ENCODE measurements at regions not wholly inside any gene's neighbourhood (a gene's known extent, or its start where the extent isn't known, plus 50 kb on each side); places are given as distances from the start of the nearest gene placed in this dataset.

DNA sequence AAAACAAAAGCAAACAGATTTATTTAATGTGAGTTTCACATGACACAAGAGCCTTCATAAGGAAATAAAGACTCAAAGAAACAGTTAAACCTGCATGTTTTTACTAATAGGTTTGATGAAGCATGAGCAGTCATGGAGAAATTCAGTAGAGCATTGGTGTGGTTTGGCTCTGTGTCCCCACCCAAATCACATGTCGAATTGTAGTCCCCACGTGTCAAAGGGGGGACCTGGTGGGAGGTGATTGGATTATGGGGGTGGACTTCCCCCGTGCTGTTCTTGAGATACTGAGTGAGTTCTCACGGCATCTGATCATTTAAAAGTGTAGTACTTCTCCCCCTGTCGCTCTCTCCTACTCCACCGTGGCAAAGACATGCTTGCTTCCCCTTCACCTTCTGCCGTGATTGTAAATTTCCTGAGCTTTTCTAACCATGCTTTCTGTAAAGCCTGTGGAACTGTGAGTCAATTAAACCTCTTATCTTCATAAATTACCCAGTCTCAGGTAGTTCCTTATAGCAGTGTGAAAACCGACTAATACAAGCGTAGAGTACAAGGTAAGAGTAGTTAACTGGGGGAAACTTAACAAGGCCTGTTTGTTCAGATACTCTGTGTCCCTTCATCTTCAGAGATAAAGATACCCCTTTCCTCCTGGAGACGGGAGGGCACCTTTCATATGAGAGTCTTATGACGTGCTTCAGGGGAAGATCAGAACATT, 354.8 kb downstream of the SIPA1L2 start:
- Histone ChIP-seq H3K4me3 (no peak overlapping the region), H3K9me3 (no peaks in the 10 kb centered on the region), H3K36me3 (no peaks in the 10 kb centered on the region), H3K27me3 (no peaks in the 10 kb centered on the region), H3K27ac (no peak overlapping the region), H3K4me1 (peaks cover 0 to 8% (median 0%) of the 10 kb centered on the region in 9 donors)
- TF ChIP-seq, protein P1, sequence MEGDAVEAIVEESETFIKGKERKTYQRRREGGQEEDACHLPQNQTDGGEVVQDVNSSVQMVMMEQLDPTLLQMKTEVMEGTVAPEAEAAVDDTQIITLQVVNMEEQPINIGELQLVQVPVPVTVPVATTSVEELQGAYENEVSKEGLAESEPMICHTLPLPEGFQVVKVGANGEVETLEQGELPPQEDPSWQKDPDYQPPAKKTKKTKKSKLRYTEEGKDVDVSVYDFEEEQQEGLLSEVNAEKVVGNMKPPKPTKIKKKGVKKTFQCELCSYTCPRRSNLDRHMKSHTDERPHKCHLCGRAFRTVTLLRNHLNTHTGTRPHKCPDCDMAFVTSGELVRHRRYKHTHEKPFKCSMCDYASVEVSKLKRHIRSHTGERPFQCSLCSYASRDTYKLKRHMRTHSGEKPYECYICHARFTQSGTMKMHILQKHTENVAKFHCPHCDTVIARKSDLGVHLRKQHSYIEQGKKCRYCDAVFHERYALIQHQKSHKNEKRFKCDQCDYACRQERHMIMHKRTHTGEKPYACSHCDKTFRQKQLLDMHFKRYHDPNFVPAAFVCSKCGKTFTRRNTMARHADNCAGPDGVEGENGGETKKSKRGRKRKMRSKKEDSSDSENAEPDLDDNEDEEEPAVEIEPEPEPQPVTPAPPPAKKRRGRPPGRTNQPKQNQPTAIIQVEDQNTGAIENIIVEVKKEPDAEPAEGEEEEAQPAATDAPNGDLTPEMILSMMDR (IDR thresholded peaks at IDR 0.05), result no peak
- ATAC-seq (no peak), DNase-seq (no peak)
- intact Hi-C loops (cut with DNase I), result no loop called here
- WGBS, 2 donors, result 89 to 90% methylated on average over 11 of the region's 11 CpGs

DNA sequence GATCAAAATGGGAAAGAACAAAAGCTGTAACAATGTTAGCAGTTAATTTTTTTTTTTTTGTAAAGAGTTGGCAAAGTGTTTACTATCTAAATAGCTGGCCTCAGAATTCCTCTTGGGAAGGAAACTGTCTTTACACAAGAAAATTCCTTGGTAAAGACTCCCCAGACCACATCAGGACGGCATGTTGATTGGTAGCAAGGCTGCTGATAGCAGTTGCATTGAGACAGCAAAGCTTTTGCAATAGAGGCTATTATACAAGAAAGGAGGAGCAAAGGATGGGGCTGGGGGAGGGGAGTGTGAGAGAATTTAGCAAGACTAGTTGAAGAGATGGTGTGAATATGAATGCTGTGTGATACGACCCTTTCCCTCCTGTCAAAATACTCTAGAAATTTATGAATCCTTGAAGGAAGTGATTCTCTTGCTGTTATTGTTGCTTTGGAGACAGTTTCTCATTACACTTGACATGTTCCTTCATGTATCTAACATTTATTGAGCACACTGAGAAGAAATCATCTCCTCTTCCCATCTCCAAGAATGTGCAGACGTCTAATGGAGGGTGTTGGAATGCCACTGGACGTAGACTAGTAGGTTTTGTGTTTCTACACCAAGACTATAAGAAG, 355.6 kb downstream of the SIPA1L2 start:
- ATAC-seq (no peak), DNase-seq (no peak)
- Histone ChIP-seq H3K4me1 (peaks cover 0 to 8% (median 0%) of the 10 kb centered on the region in 9 donors), H3K9me3 (no peaks in the 10 kb centered on the region), H3K4me3 (no peak overlapping the region), H3K36me3 (no peaks in the 10 kb centered on the region), H3K27ac (no peak overlapping the region), H3K27me3 (no peaks in the 10 kb centered on the region)
- TF ChIP-seq, protein P1 (IDR thresholded peaks at IDR 0.05), result no peak
- intact Hi-C loops (cut with DNase I), result no loop called here
- 89 to 90% methylated on average over 4 of the region's 4 CpGs for WGBS, 2 donors

DNA sequence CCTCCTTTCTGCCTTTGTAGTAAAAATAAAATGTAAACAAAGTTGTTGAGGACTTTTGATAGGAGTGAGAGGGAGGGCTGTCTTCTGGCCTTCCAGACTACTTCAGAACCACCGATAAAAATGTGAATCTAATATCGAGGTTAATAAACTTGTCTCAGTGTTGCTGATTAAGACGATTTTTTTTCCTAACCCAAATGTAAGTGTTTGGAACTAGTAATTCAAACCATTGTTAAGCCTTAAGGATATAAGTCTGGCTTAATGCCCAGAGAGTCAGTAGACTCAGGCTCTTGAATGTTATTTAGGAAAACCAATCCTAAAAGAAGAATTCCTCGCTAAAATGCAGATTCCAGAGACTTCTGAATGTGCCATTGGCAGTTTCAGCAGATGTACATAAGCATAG, 356.9 kb downstream of the SIPA1L2 start:
- TF ChIP-seq, protein P1 (IDR thresholded peaks at IDR 0.05), result no peak
- intact Hi-C loops (cut with DNase I), result no loop called here
- ATAC-seq, result no peak
- WGBS, 2 donors, result 48 to 55% methylated on average over 4 of the region's 4 CpGs
- H3K27ac ChIP-seq, result no peak overlapping the region
- no peaks in the 10 kb centered on the region for H3K36me3 ChIP-seq
- no peaks in the 10 kb centered on the region for H3K9me3 ChIP-seq
- H3K4me3 ChIP-seq, result no peak overlapping the region
- DNase-seq, result no peak
- no peaks in the 10 kb centered on the region for H3K27me3 ChIP-seq
- H3K4me1 ChIP-seq, result peaks cover 0 to 8% (median 0%) of the 10 kb centered on the region in 9 donors

DNA sequence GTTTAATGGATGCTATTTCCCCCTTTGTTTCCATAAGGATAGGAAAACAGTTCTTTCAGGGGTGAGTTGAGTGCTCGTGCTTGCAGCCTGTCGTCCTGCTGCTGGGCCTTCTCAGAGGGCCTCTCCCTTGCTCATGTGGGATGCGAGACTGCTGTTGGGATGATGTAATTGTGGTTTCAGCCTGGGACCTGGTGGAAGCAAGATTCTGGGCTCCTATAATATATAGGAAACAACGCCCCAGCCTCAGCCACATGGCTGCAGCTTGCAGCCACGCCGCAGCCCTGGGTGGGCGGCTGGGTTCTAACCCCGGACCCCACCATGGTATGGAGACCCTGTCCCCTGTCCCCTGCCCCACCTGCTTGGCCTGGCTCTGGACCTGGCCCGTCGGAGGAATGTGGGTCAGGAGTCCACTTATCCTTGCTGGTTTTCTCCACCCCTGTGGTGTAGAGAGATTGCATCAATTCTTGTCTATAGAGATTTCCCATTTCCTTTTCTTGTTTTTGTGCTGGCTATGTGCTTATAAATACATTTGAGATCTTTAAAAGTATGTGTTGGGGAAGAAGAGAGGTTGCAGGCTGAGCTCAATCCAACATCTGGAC, 357.8 kb downstream of the SIPA1L2 start:
- TF ChIP-seq, protein P1 (IDR thresholded peaks at IDR 0.05), result no peak
- H3K4me1 ChIP-seq, result peaks cover 0 to 8% (median 0%) of the 10 kb centered on the region in 9 donors
- H3K27me3 ChIP-seq, result no peaks in the 10 kb centered on the region
- H3K9me3 ChIP-seq, result no peaks in the 10 kb centered on the region
- no peaks in the 10 kb centered on the region for H3K36me3 ChIP-seq
- no peak overlapping the region for H3K27ac ChIP-seq
- intact Hi-C loops (cut with DNase I), result no loop called here
- DNase-seq (no peak), ATAC-seq (peak in 7 of 8 donors; percentile 19 to 71 (median 59))
- WGBS, 2 donors, result 72 to 79% methylated on average over 10 of the region's 10 CpGs
- H3K4me3 ChIP-seq, result no peak overlapping the region
